ENCODE measurements at regions not wholly inside any gene's neighbourhood (a gene's known extent, or its start where the extent isn't known, plus 50 kb on each side); places are given as distances from the start of the nearest gene placed in this dataset.

- no peaks in the 10 kb centered on the region for H3K9me3 ChIP-seq
- no peaks in the 10 kb centered on the region for H3K36me3 ChIP-seq (ENCODE audit: low read depth)
- H3K4me3 ChIP-seq = no peak overlapping the region
- no peak for DNase-seq
- TF ChIP-seq CTCF (IDR thresholded peaks at IDR 0.05) = no peak
- H3K4me1 ChIP-seq (ENCODE audit: low read depth) = no peaks in the 10 kb centered on the region
- ATAC-seq = no peak
- intact Hi-C loops (cut with DNase I, micrococcal nuclease) = no loop called here
Observed at GRCh38 chr11:123371506-123372297, 58.4 kb upstream of the GRAMD1B start.

GRCh38 chr11:123366924-123367323, 63.1 kb upstream of the GRAMD1B start:
- Histone ChIP-seq H3K4me3 (no peak overlapping the region), H3K9me3 (no peaks in the 10 kb centered on the region), H3K36me3 (ENCODE audit: low read depth) (no peaks in the 10 kb centered on the region), H3K4me1 (ENCODE audit: low read depth) (no peaks in the 10 kb centered on the region)
- intact Hi-C loops (cut with DNase I, micrococcal nuclease) = no loop called here
- DNase-seq (no peak), ATAC-seq (no peak)
- TF ChIP-seq CTCF (IDR thresholded peaks at IDR 0.05) = no peak

- no peaks in the 10 kb centered on the region for H3K36me3 ChIP-seq (ENCODE audit: low read depth)
- H3K4me3 ChIP-seq = no peak overlapping the region
- intact Hi-C loops (cut with DNase I, micrococcal nuclease) = no loop called here
- no peak for TF ChIP-seq CTCF (IDR thresholded peaks at IDR 0.05)
- no peak for DNase-seq
- ATAC-seq = no peak
- H3K9me3 ChIP-seq = no peaks in the 10 kb centered on the region
- no peaks in the 10 kb centered on the region for H3K4me1 ChIP-seq (ENCODE audit: low read depth)
Observed at GRCh38 chr11:123365955-123366354, 64.1 kb upstream of the GRAMD1B start.

GRCh38 chr11:123364080-123364479, 66.0 kb upstream of the GRAMD1B start:
- Histone ChIP-seq H3K4me1 (ENCODE audit: low read depth) (no peaks in the 10 kb centered on the region), H3K4me3 (no peak overlapping the region), H3K36me3 (ENCODE audit: low read depth) (no peaks in the 10 kb centered on the region), H3K9me3 (no peaks in the 10 kb centered on the region)
- DNase-seq (no peak), ATAC-seq (no peak)
- no peak for TF ChIP-seq CTCF (IDR thresholded peaks at IDR 0.05)
- intact Hi-C loops (cut with DNase I, micrococcal nuclease) = no loop called here

- no peaks in the 10 kb centered on the region for H3K36me3 ChIP-seq (ENCODE audit: low read depth)
- DNase-seq (no peak), ATAC-seq (no peak)
- H3K4me1 ChIP-seq (ENCODE audit: low read depth) = no peaks in the 10 kb centered on the region
- no peak for TF ChIP-seq CTCF (IDR thresholded peaks at IDR 0.05)
- intact Hi-C loops (cut with DNase I, micrococcal nuclease) = no loop called here
- H3K9me3 ChIP-seq = no peaks in the 10 kb centered on the region
- H3K4me3 ChIP-seq = no peak overlapping the region
Observed at GRCh38 chr11:123363556-123363955, 66.5 kb upstream of the GRAMD1B start.

Measured in mucosa of descending colon (tissue), 3 donors.